ENCODE measurements at regions not wholly inside any gene's neighbourhood (a gene's known extent, or its start where the extent isn't known, plus 50 kb on each side); places are given as distances from the start of the nearest gene placed in this dataset.

- no peaks in the 10 kb centered on the region for H3K4me1 ChIP-seq (ENCODE audit: insufficient read depth, low read length)
- no TSS peak for BruUV-seq (replicated peaks)
- H2AFZ ChIP-seq (ENCODE audit: low read length): no peak overlapping the region
- ATAC-seq (no peak), DNase-seq (ENCODE audit: low spot score) (no peak), FAIRE-seq (no peak)
- no peak overlapping the region for H3K27ac ChIP-seq (ENCODE audit: extremely low read length, insufficient read depth, low read length)
- CTCF ChIA-PET (ENCODE audit: low intra/inter-chr PET ratio, low total read pairs): no interaction called here
- intact Hi-C loops (cut with micrococcal nuclease; ENCODE audit: unreplicated experiment): loop anchor here (10.0 kb wide), 1 partner anchor 59 kb away; no protein-coding TSS in a partner anchor
- H3K36me3 ChIP-seq (replicated peaks in 1 of 2; ENCODE audit: control insufficient read depth in 1 of 2, insufficient read depth in 2 of 2, low read length in 2 of 2): no peaks in the 10 kb centered on the region
- H3K9me3 ChIP-seq (ENCODE audit: low read length): no peaks in the 10 kb centered on the region
- no peaks in the 10 kb centered on the region for H4K20me1 ChIP-seq (ENCODE audit: insufficient read depth, low read length)
- in situ Hi-C loops (cut with HindIII; ENCODE audit: extremely low pct_ligation_motif_present, low pct_unique_long_range_greater_than_20kb): no loop called here
- WGBS (ENCODE audit: low lambda C conversion rate): 3% methylated on average over 3 of the region's 3 CpGs
- POLR2A ChIA-PET: no interaction called here
- H3K4me3 ChIP-seq (replicated peaks in 1 of 3; ENCODE audit: insufficient read depth in 1 of 3, low read depth in 2 of 3, low read length in 3 of 3): no peak overlapping the region
- no peak overlapping the region for H3K4me2 ChIP-seq (ENCODE audit: low read depth, low read length)
- H3K9ac ChIP-seq (ENCODE audit: insufficient read depth, low read depth, low read length): no peak overlapping the region
- 0 out of 5 replicates have a peak, but pooled peaks cover 0 to 6% of the 10 kb centered on the region in 2 experiments for H3K27me3 ChIP-seq (ENCODE audit: control insufficient read depth in 1 of 2, insufficient read depth in 2 of 2, low read length in 2 of 2)
- no peaks in the 10 kb centered on the region for H3K79me2 ChIP-seq (ENCODE audit: insufficient read depth, low read length)
- no peak for TF ChIP-seq ISL2 (CRISPR knock-in tag; IDR thresholded peaks at IDR 0.05)
- no peak for TF ChIP-seq SP2 (CRISPR knock-in tag; IDR thresholded peaks at IDR 0.05)
- no peak for TF ChIP-seq ZBTB39 (CRISPR knock-in tag; IDR thresholded peaks at IDR 0.05)
- no peak for TF ChIP-seq AFF4 (CRISPR knock-in tag; IDR thresholded peaks at IDR 0.05)
- TF ChIP-seq TCF12 (IDR thresholded peaks at IDR 0.05): no peak
- TF ChIP-seq TCF12 (CRISPR knock-in tag; IDR thresholded peaks at IDR 0.05): no peak
- no peak for TF ChIP-seq ZNF318 (CRISPR knock-in tag; IDR thresholded peaks at IDR 0.05)
- no peak for TF ChIP-seq ZNF562 (CRISPR knock-in tag; IDR thresholded peaks at IDR 0.05; ENCODE audit: borderline replicate concordance)
- TF ChIP-seq MIER3 (CRISPR knock-in tag; IDR thresholded peaks at IDR 0.05; ENCODE audit: borderline replicate concordance): no peak
- TF ChIP-seq ZNF292 (CRISPR knock-in tag; IDR thresholded peaks at IDR 0.05; ENCODE audit: borderline replicate concordance, low read depth): no peak
- TF ChIP-seq KDM4B (CRISPR knock-in tag; IDR thresholded peaks at IDR 0.05): no peak
Measured at GRCh38 chr7:73954181-73954580, 73.8 kb upstream of the ELN start.

Data from HepG2 (cell line).